PC-3 (cell line): ENCODE measurements at regions not wholly inside any gene's neighbourhood (a gene's known extent, or its start where the extent isn't known, plus 50 kb on each side); places are given as distances from the start of the nearest gene placed in this dataset.

ENCODE experiments used
- ATAC-seq: fragments of 200-7000 bp; cut with Tn5 transposase; 2 replicates; pipeline ENCODE4 v1.9.1; 2020; ENCODE audit warnings: mild to moderate bottlenecking, moderate library complexity
- BruUV-seq: library from RNA; stranded (reverse); fragments of 400-500 nt; replicated peaks from 2 replicates; lab custom pipeline; 2021; lab: Mats Ljungman, UMichigan
- CTCF ChIA-PET: fragments of 300-600 bp; sonication (Branson Sonifier 250); formaldehyde crosslinking; loops from one replicate; lab custom pipeline; 2022; ENCODE audit warnings: antibody characterized with exemption; lab: Charles Lee
- POLR2A ChIA-PET: fragments of 300-600 bp; sonication (Branson Sonifier 250); formaldehyde crosslinking; loops from one replicate; lab custom pipeline; 2022; ENCODE audit warnings: antibody characterized with exemption; ENCODE audit not compliant: unreplicated experiment; lab: Charles Lee
- DNase-seq: peaks from one replicate; pipeline ENCODE4 v3.0.0-alpha.2; 2015
- H2AFZ ChIP-seq: fragments of 300-600 bp; sonication (generic); 2 replicates; pipeline ENCODE4 v1.6.0; 2016; ENCODE audit warnings: antibody characterized with exemption, low read length
- H3F3A ChIP-seq: fragments of 300-600 bp; sonication (generic); one replicate; pipeline ENCODE4 v1.6.0; 2017; ENCODE audit warnings: antibody characterized with exemption, low read length, control low read depth, mild to moderate bottlenecking; ENCODE audit not compliant: unreplicated experiment
- H3K27ac ChIP-seq: fragments of 300-600 bp; sonication (generic); 2 replicates; pipeline ENCODE4 v1.5.1; 2016; ENCODE audit warnings: mild to moderate bottlenecking, low read length
- H3K27me3 ChIP-seq: fragments of 300-600 bp; sonication (generic); 2 replicates; pipeline ENCODE4 v1.6.1; 2016; ENCODE audit warnings: low read length, mixed read lengths
- H3K36me3 ChIP-seq: fragments of 300-600 bp; sonication (generic); 2 replicates; pipeline ENCODE4 v1.6.1; 2016; ENCODE audit warnings: low read depth, mixed run types, low read length, mixed read lengths
- H3K4me1 ChIP-seq: fragments of 300-600 bp; sonication (generic); 2 replicates; pipeline ENCODE4 v1.5.1; 2016; ENCODE audit warnings: low read length; ENCODE audit not compliant: insufficient read depth
- H3K4me2 ChIP-seq: fragments of 300-600 bp; sonication (generic); 2 replicates; pipeline ENCODE4 v1.6.0; 2016; ENCODE audit warnings: low read length
- H3K4me3 ChIP-seq: fragments of 300-600 bp; sonication (generic); 2 replicates; pipeline ENCODE4 v1.5.1; 2016; ENCODE audit warnings: mild to moderate bottlenecking, low read length, mixed read lengths
- H3K79me2 ChIP-seq: fragments of 300-600 bp; sonication (generic); 2 replicates; pipeline ENCODE4 v1.6.1; 2017; ENCODE audit warnings: low read length, mixed read lengths
- H3K9ac ChIP-seq: fragments of 300-600 bp; sonication (generic); 2 replicates; pipeline ENCODE4 v1.6.0; 2016; ENCODE audit warnings: mild to moderate bottlenecking, low read length
- H3K9me2 ChIP-seq: fragments of 300-600 bp; sonication (generic); replicated peaks from 2 replicates; pipeline ENCODE4 v1.6.1; 2016; ENCODE audit warnings: mixed run types, low read length, mixed read lengths
- H3K9me3 ChIP-seq: fragments of 300-600 bp; sonication (generic); 2 replicates; pipeline ENCODE4 v1.6.1; 2016; ENCODE audit warnings: low read length, mixed read lengths
- H4K20me1 ChIP-seq: fragments of 300-600 bp; sonication (generic); 2 replicates; pipeline ENCODE4 v1.6.1; 2016; ENCODE audit warnings: low read length, mixed read lengths
- EZH2 ChIP-seq: fragments of 300-600 bp; sonication (generic); IDR thresholded peaks from one replicate; pipeline ENCODE4 v1.6.1; 2017; ENCODE audit warnings: antibody characterized with exemption, mild to moderate bottlenecking, low read length; ENCODE audit not compliant: unreplicated experiment
- EZH2phosphoT487 ChIP-seq: fragments of 300-600 bp; sonication (generic); IDR thresholded peaks from 2 replicates; pipeline ENCODE4 v1.6.1; 2018; ENCODE audit warnings: mild to moderate bottlenecking, antibody characterized with exemption, low read length, borderline replicate concordance
- intact Hi-C: fragments of 100-400 bp; cut with micrococcal nuclease; formaldehyde crosslinking; loops from 2 replicates; pipeline ENCODE4 v1.9.0; 2023
- TF ChIP-seq, protein P1 (sequence below): fragments of 300-600 bp; sonication (generic); conservative IDR thresholded peaks from 2 replicates; pipeline ENCODE4 v1.5.1; 2017; ENCODE audit warnings: antibody characterized with exemption, low read depth, mild to moderate bottlenecking, low read length

GRCh38 chr6:95328231-95328630 is 249.1 kb upstream of the MANEA start:
- no TSS peak for BruUV-seq
- no peak overlapping the region for H3K4me3 ChIP-seq

GRCh38 chr6:95352064-95352795 is 225.1 kb upstream of the MANEA start:
- H3F3A ChIP-seq, result no peaks in the 10 kb centered on the region
- no peaks in the 10 kb centered on the region for H3K4me1 ChIP-seq
- no peaks in the 10 kb centered on the region for H3K9me3 ChIP-seq
- no peak overlapping the region for H2AFZ ChIP-seq
- no peaks in the 10 kb centered on the region for H3K36me3 ChIP-seq
- no peaks in the 10 kb centered on the region for H4K20me1 ChIP-seq
- intact Hi-C loops, result loop anchor here (1.0 kb wide), 1 partner anchor 149 kb away; no protein-coding TSS in a partner anchor
- H3K27me3 ChIP-seq, result no peaks in the 10 kb centered on the region
- H3K79me2 ChIP-seq, result no peaks in the 10 kb centered on the region
- no peak overlapping the region for H3K4me2 ChIP-seq
- H3K4me3 ChIP-seq, result no peak overlapping the region
- DNase-seq (peak; percentile 4), ATAC-seq (no peak)
- TF ChIP-seq EZH2phosphoT487, result no peak
- TF ChIP-seq, protein P1, sequence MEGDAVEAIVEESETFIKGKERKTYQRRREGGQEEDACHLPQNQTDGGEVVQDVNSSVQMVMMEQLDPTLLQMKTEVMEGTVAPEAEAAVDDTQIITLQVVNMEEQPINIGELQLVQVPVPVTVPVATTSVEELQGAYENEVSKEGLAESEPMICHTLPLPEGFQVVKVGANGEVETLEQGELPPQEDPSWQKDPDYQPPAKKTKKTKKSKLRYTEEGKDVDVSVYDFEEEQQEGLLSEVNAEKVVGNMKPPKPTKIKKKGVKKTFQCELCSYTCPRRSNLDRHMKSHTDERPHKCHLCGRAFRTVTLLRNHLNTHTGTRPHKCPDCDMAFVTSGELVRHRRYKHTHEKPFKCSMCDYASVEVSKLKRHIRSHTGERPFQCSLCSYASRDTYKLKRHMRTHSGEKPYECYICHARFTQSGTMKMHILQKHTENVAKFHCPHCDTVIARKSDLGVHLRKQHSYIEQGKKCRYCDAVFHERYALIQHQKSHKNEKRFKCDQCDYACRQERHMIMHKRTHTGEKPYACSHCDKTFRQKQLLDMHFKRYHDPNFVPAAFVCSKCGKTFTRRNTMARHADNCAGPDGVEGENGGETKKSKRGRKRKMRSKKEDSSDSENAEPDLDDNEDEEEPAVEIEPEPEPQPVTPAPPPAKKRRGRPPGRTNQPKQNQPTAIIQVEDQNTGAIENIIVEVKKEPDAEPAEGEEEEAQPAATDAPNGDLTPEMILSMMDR, result 0 out of 2 replicates have a peak, but pooled peaks have one; percentile 26
- no peak overlapping the region for H3K27ac ChIP-seq
- ChIA-PET POLR2A (no interaction called here), CTCF (no interaction called here)
- BruUV-seq, result no TSS peak
- H3K9me2 ChIP-seq, result no peaks in the 10 kb centered on the region
- no peak overlapping the region for H3K9ac ChIP-seq

More at GRCh38 chr6:95328231-95328630, 249.1 kb upstream of the MANEA start:
- no peaks in the 10 kb centered on the region for H3K9me3 ChIP-seq
- no peaks in the 10 kb centered on the region for H3K79me2 ChIP-seq
- ATAC-seq, result no peak
- H3K4me1 ChIP-seq, result peaks cover 4% of the 10 kb centered on the region; the same call in 1 of the 2 replicates
- DNase-seq, result no peak
- TF ChIP-seq EZH2, result no peak
- TF ChIP-seq EZH2phosphoT487, result no peak
- TF ChIP-seq, protein P1, result no peak
- H3K36me3 ChIP-seq, result no peaks in the 10 kb centered on the region
- H3K27me3 ChIP-seq, result no peaks in the 10 kb centered on the region
- intact Hi-C loops, result no loop called here
- no peaks in the 10 kb centered on the region for H4K20me1 ChIP-seq
- no peak overlapping the region for H3K4me2 ChIP-seq
- no peak overlapping the region for H2AFZ ChIP-seq
- H3F3A ChIP-seq, result no peaks in the 10 kb centered on the region
- H3K9me2 ChIP-seq, result no peaks in the 10 kb centered on the region
- H3K9ac ChIP-seq, result no peak overlapping the region
- H3K27ac ChIP-seq, result no peak overlapping the region
- POLR2A ChIA-PET, result no interaction called here
- CTCF ChIA-PET, result no interaction called here

DNA sequence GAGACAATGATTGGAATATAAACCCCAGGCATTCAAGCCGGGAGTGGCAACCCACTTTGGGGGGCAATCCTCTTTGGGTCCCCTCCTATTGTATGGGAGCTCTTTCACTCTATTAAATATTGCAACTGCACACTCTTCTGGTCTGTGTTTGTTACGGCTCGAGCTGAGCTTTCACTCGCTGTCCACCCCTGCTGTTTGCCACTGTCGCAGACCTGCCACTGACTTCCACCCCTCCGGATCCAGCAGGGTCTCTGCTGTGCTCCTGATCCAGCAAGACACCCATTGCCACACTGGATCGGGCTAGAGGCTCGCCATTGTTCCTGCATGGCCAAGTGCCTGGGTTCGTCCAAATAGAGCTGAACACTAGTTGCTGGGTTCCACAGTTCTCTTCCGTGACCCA is 222.8 kb upstream of the MANEA start:
- POLR2A ChIA-PET, result no interaction called here
- intact Hi-C loops, result no loop called here
- BruUV-seq, result no TSS peak

More for the DNA sequence above, 222.8 kb upstream of the MANEA start:
- no peaks in the 10 kb centered on the region for H4K20me1 ChIP-seq
- no peaks in the 10 kb centered on the region for H3K27me3 ChIP-seq
- no peak overlapping the region for H3K9ac ChIP-seq
- TF ChIP-seq, protein P1, result no peak
- H3K9me3 ChIP-seq, result no peaks in the 10 kb centered on the region
- CTCF ChIA-PET, result no interaction called here
- no peaks in the 10 kb centered on the region for H3F3A ChIP-seq
- H3K27ac ChIP-seq, result no peak overlapping the region
- no peaks in the 10 kb centered on the region for H3K4me1 ChIP-seq
- no peaks in the 10 kb centered on the region for H3K9me2 ChIP-seq
- no peaks in the 10 kb centered on the region for H3K36me3 ChIP-seq
- DNase-seq, result no peak
- no peaks in the 10 kb centered on the region for H3K79me2 ChIP-seq
- no peak overlapping the region for H2AFZ ChIP-seq
- no peak overlapping the region for H3K4me3 ChIP-seq
- no peak overlapping the region for H3K4me2 ChIP-seq
- ATAC-seq, result no peak
